GM18519 (cell line): ENCODE measurements at regions not wholly inside any gene's neighbourhood (a gene's known extent, or its start where the extent isn't known, plus 50 kb on each side); places are given as distances from the start of the nearest gene placed in this dataset.
"Not testable (repeated sequence)": the region's sequence is repeated elsewhere in the genome, so short reads cannot be mapped to it uniquely, and the experiment has no call there.

Experiments
- ATAC-seq: cut with Tn5 transposase; IDR thresholded peaks from one replicate; pipeline ENCODE4 v1.9.1; 2021; ENCODE audit warnings: mild to moderate bottlenecking, moderate library complexity; ENCODE audit not compliant: unreplicated experiment, low FRiP score

GRCh38 chr12:127170226-127171180 lies 1096.5 kb upstream of the TMEM132C start:
- ATAC-seq = no peak

GRCh38 chr12:127172861-127173260 lies 1094.1 kb upstream of the TMEM132C start:
- ATAC-seq = no peak

- not testable (repeated sequence) for ATAC-seq
Measured at GRCh38 chr12:127173971-127174370, 1093.0 kb upstream of the TMEM132C start.

- no peak for ATAC-seq
Measured at GRCh38 chr12:127174881-127175280, 1092.1 kb upstream of the TMEM132C start.

GRCh38 chr12:127175361-127175760 lies 1091.6 kb upstream of the TMEM132C start:
- ATAC-seq = no peak

- ATAC-seq = no peak
Measured at GRCh38 chr12:127176804-127177203, 1090.2 kb upstream of the TMEM132C start.

GRCh38 chr12:127178052-127178451 lies 1088.9 kb upstream of the TMEM132C start:
- ATAC-seq = no peak

- no peak for ATAC-seq
Measured at GRCh38 chr12:127178463-127178862, 1088.5 kb upstream of the TMEM132C start.

- ATAC-seq = no peak
Measured at GRCh38 chr12:127179176-127179575, 1087.8 kb upstream of the TMEM132C start.

GRCh38 chr12:127182018-127182417 lies 1085.0 kb upstream of the TMEM132C start:
- no peak for ATAC-seq

GRCh38 chr12:127189992-127190391 lies 1077.0 kb upstream of the TMEM132C start:
- ATAC-seq = no peak

GRCh38 chr12:127191129-127191528 lies 1075.8 kb upstream of the TMEM132C start:
- no peak for ATAC-seq

- ATAC-seq = no peak
Measured at GRCh38 chr12:127192391-127192790, 1074.6 kb upstream of the TMEM132C start.

- no peak for ATAC-seq
Measured at GRCh38 chr12:127193341-127193740, 1073.6 kb upstream of the TMEM132C start.

- ATAC-seq = no peak
Measured at GRCh38 chr12:127194176-127194575, 1072.8 kb upstream of the TMEM132C start.

GRCh38 chr12:127205781-127206555 lies 1061.0 kb upstream of the TMEM132C start:
- no peak for ATAC-seq

- no peak for ATAC-seq
Measured at GRCh38 chr12:127209318-127209717, 1057.7 kb upstream of the TMEM132C start.

- no peak for ATAC-seq
Measured at GRCh38 chr12:127214186-127214585, 1052.8 kb upstream of the TMEM132C start.

- ATAC-seq = no peak
Measured at GRCh38 chr12:127223011-127223410, 1044.0 kb upstream of the TMEM132C start.

- ATAC-seq = no peak
Measured at GRCh38 chr12:127223731-127224130, 1043.2 kb upstream of the TMEM132C start.

- no peak for ATAC-seq
Measured at GRCh38 chr12:127230843-127231260, 1036.1 kb upstream of the TMEM132C start.
